GM21737 (cell line): ENCODE measurements at regions not wholly inside any gene's neighbourhood (a gene's known extent, or its start where the extent isn't known, plus 50 kb on each side); places are given as distances from the start of the nearest gene placed in this dataset.
"Not testable (repeated sequence)": the region's sequence is repeated elsewhere in the genome, so short reads cannot be mapped to it uniquely, and the experiment has no call there.

ENCODE experiments used
- ATAC-seq: cut with Tn5 transposase; IDR thresholded peaks from one replicate; pipeline ENCODE4 v1.9.1; 2021; ENCODE audit warnings: mild to moderate bottlenecking, moderate library complexity; ENCODE audit not compliant: unreplicated experiment

GRCh38 chr2:5195636-5196035 is 496.5 kb upstream of the SOX11 start:
- ATAC-seq = no peak

GRCh38 chr2:5203134-5203755 is 488.9 kb upstream of the SOX11 start:
- no peak for ATAC-seq

GRCh38 chr2:5206742-5207141 is 485.4 kb upstream of the SOX11 start:
- ATAC-seq = not testable (repeated sequence)

- ATAC-seq = no peak
These were observed 476.1 kb upstream of the SOX11 start for GRCh38 chr2:5215989-5216607.

GRCh38 chr2:5227062-5227699 is 465.0 kb upstream of the SOX11 start:
- no peak for ATAC-seq

GRCh38 chr2:5229574-5229973 is 462.6 kb upstream of the SOX11 start:
- no peak for ATAC-seq

- ATAC-seq = no peak
These were observed 461.7 kb upstream of the SOX11 start for GRCh38 chr2:5230444-5230843.

GRCh38 chr2:5230855-5231254 is 461.3 kb upstream of the SOX11 start:
- no peak for ATAC-seq

- no peak for ATAC-seq
These were observed 460.9 kb upstream of the SOX11 start for GRCh38 chr2:5231287-5231686.

- no peak for ATAC-seq
These were observed 457.6 kb upstream of the SOX11 start for GRCh38 chr2:5234563-5234962.

- no peak for ATAC-seq
These were observed 456.5 kb upstream of the SOX11 start for GRCh38 chr2:5235701-5236100.

GRCh38 chr2:5236249-5236648 is 455.9 kb upstream of the SOX11 start:
- no peak for ATAC-seq

GRCh38 chr2:5242751-5243150 is 449.4 kb upstream of the SOX11 start:
- ATAC-seq = no peak

GRCh38 chr2:5250482-5250881 is 441.7 kb upstream of the SOX11 start:
- ATAC-seq = no peak

GRCh38 chr2:5253263-5253662 is 438.9 kb upstream of the SOX11 start:
- ATAC-seq = no peak

- ATAC-seq = no peak
These were observed 437.3 kb upstream of the SOX11 start for GRCh38 chr2:5254791-5255332.

GRCh38 chr2:5263291-5263690 is 428.9 kb upstream of the SOX11 start:
- ATAC-seq = no peak

- no peak for ATAC-seq
These were observed 427.8 kb upstream of the SOX11 start for GRCh38 chr2:5264361-5264760.

GRCh38 chr2:5285061-5285460 is 407.1 kb upstream of the SOX11 start:
- no peak for ATAC-seq

GRCh38 chr2:5285872-5286769 is 406.1 kb upstream of the SOX11 start:
- no peak for ATAC-seq
